ENCODE measurements at regions not wholly inside any gene's neighbourhood (a gene's known extent, or its start where the extent isn't known, plus 50 kb on each side); places are given as distances from the start of the nearest gene placed in this dataset.

GRCh38 chr10:107616463-107617410, 452.2 kb upstream of the SORCS1 start:
- no peak for DNase-seq

- DNase-seq: no peak
These were observed 451.5 kb upstream of the SORCS1 start for GRCh38 chr10:107616031-107616430.

GRCh38 chr10:107614939-107615685, 450.6 kb upstream of the SORCS1 start:
- no peak for DNase-seq

- no peak for DNase-seq
These were observed 446.6 kb upstream of the SORCS1 start for GRCh38 chr10:107611115-107611514.

GRCh38 chr10:107589081-107589480, 424.6 kb upstream of the SORCS1 start:
- DNase-seq: no peak

- no peak for DNase-seq
These were observed 421.1 kb upstream of the SORCS1 start for GRCh38 chr10:107585630-107586029.

- DNase-seq: no peak
These were observed 419.5 kb upstream of the SORCS1 start for GRCh38 chr10:107583974-107584373.

- DNase-seq: no peak
These were observed 415.5 kb upstream of the SORCS1 start for GRCh38 chr10:107579970-107580369.

- DNase-seq: no peak
These were observed 412.7 kb upstream of the SORCS1 start for GRCh38 chr10:107577221-107577620.

GRCh38 chr10:107576746-107577145, 412.2 kb upstream of the SORCS1 start:
- DNase-seq: no peak

- DNase-seq: no peak
These were observed 400.5 kb upstream of the SORCS1 start for GRCh38 chr10:107565014-107565413.

GRCh38 chr10:107561136-107561650, 396.7 kb upstream of the SORCS1 start:
- no peak for DNase-seq

GRCh38 chr10:107557916-107558315, 393.4 kb upstream of the SORCS1 start:
- DNase-seq: no peak

GRCh38 chr10:107554333-107554732, 389.8 kb upstream of the SORCS1 start:
- no peak for DNase-seq

- no peak for DNase-seq
These were observed 389.0 kb upstream of the SORCS1 start for GRCh38 chr10:107553470-107553869.

- no peak for DNase-seq
These were observed 388.5 kb upstream of the SORCS1 start for GRCh38 chr10:107552963-107553362.

- no peak for DNase-seq
These were observed 383.8 kb upstream of the SORCS1 start for GRCh38 chr10:107548301-107548700.

GRCh38 chr10:107546986-107547385, 382.5 kb upstream of the SORCS1 start:
- DNase-seq: no peak

- DNase-seq: no peak
These were observed 381.8 kb upstream of the SORCS1 start for GRCh38 chr10:107546284-107546683.

- no peak for DNase-seq
These were observed 381.2 kb upstream of the SORCS1 start for GRCh38 chr10:107545717-107546116.

GRCh38 chr10:107544706-107545520, 380.4 kb upstream of the SORCS1 start:
- DNase-seq: no peak

- DNase-seq: no peak
These were observed 378.1 kb upstream of the SORCS1 start for GRCh38 chr10:107542607-107543006.

- no peak for DNase-seq
These were observed 377.5 kb upstream of the SORCS1 start for GRCh38 chr10:107542016-107542415.
